ENCODE measurements at regions not wholly inside any gene's neighbourhood (a gene's known extent, or its start where the extent isn't known, plus 50 kb on each side); places are given as distances from the start of the nearest gene placed in this dataset.

- no peak overlapping the region for H2AFZ ChIP-seq (ENCODE audit: low read length)
- H3K4me1 ChIP-seq (ENCODE audit: insufficient read depth, low read length, poor library complexity, severe bottlenecking): no peaks in the 10 kb centered on the region
- no peak overlapping the region for H3K4me2 ChIP-seq (ENCODE audit: low read length)
- no peaks in the 10 kb centered on the region for H3K79me2 ChIP-seq (ENCODE audit: insufficient read depth, low read depth, low read length)
- no peak for DNase-seq (ENCODE audit: low spot score)
- no peak overlapping the region for H3K27ac ChIP-seq (ENCODE audit: low read depth, low read length, poor library complexity, severe bottlenecking)
- no peaks in the 10 kb centered on the region for H3K36me3 ChIP-seq (ENCODE audit: insufficient read depth, low read length)
- intact Hi-C loops (cut with micrococcal nuclease; ENCODE audit: unreplicated experiment): no loop called here
- H4K20me1 ChIP-seq (ENCODE audit: insufficient read depth, low read length): no peaks in the 10 kb centered on the region
- CTCF ChIA-PET (ENCODE audit: unreplicated experiment): no interaction called here
- TF ChIP-seq EZH2phosphoT487 (IDR thresholded peaks at IDR 0.05; ENCODE audit: borderline replicate concordance, low read depth, low read length): no peak
- no peak for TF ChIP-seq CTCF (conservative IDR thresholded peaks at IDR 0.05; ENCODE audit: low read length)
- H3K9me3 ChIP-seq (ENCODE audit: low read length): no peaks in the 10 kb centered on the region
- H3K4me3 ChIP-seq (ENCODE audit: low read depth, low read length, poor library complexity, severe bottlenecking): no peak overlapping the region
- no TSS peak for BruUV-seq (replicated peaks)
- no peaks in the 10 kb centered on the region for H3K9me2 ChIP-seq (ENCODE audit: insufficient read depth, low read length)
- POLR2A ChIA-PET: interaction anchor here (0.7 kb wide), 2 partner anchors 191 to 265 kb away, joined by 3 to 4 read pairs; no protein-coding TSS in a partner anchor
These were observed 117.3 kb upstream of the PKN2 start for GRCh38 chr1:88566615-88567387.

- POLR2A ChIA-PET: no interaction called here
- no peaks in the 10 kb centered on the region for H3K9me2 ChIP-seq (ENCODE audit: insufficient read depth, low read length)
- no peaks in the 10 kb centered on the region for H3K36me3 ChIP-seq (ENCODE audit: insufficient read depth, low read length)
- no peak overlapping the region for H3K4me2 ChIP-seq (ENCODE audit: low read length)
- no peak overlapping the region for H3K27ac ChIP-seq (ENCODE audit: low read depth, low read length, poor library complexity, severe bottlenecking)
- intact Hi-C loops (cut with micrococcal nuclease; ENCODE audit: unreplicated experiment): no loop called here
- H2AFZ ChIP-seq (ENCODE audit: low read length): no peak overlapping the region
- CTCF ChIA-PET (ENCODE audit: unreplicated experiment): no interaction called here
- no peaks in the 10 kb centered on the region for H4K20me1 ChIP-seq (ENCODE audit: insufficient read depth, low read length)
- no peaks in the 10 kb centered on the region for H3K9me3 ChIP-seq (ENCODE audit: low read length)
- DNase-seq (ENCODE audit: low spot score): no peak
- H3K4me1 ChIP-seq (ENCODE audit: insufficient read depth, low read length, poor library complexity, severe bottlenecking): no peaks in the 10 kb centered on the region
- no peaks in the 10 kb centered on the region for H3K79me2 ChIP-seq (ENCODE audit: insufficient read depth, low read depth, low read length)
- no TSS peak for BruUV-seq (replicated peaks)
- no peak for TF ChIP-seq EZH2phosphoT487 (IDR thresholded peaks at IDR 0.05; ENCODE audit: borderline replicate concordance, low read depth, low read length)
- no peak for TF ChIP-seq CTCF (conservative IDR thresholded peaks at IDR 0.05; ENCODE audit: low read length)
- H3K4me3 ChIP-seq (ENCODE audit: low read depth, low read length, poor library complexity, severe bottlenecking): no peak overlapping the region
These were observed 112.6 kb upstream of the PKN2 start for GRCh38 chr1:88571506-88571905.

- H3K27ac ChIP-seq (ENCODE audit: low read depth, low read length, poor library complexity, severe bottlenecking): no peak overlapping the region
- H4K20me1 ChIP-seq (ENCODE audit: insufficient read depth, low read length): no peaks in the 10 kb centered on the region
- H3K4me2 ChIP-seq (ENCODE audit: low read length): no peak overlapping the region
- H3K36me3 ChIP-seq (ENCODE audit: insufficient read depth, low read length): no peaks in the 10 kb centered on the region
- no peaks in the 10 kb centered on the region for H3K79me2 ChIP-seq (ENCODE audit: insufficient read depth, low read depth, low read length)
- no peak for DNase-seq (ENCODE audit: low spot score)
- ChIA-PET CTCF (ENCODE audit: unreplicated experiment) (no interaction called here), POLR2A (no interaction called here)
- no peaks in the 10 kb centered on the region for H3K4me1 ChIP-seq (ENCODE audit: insufficient read depth, low read length, poor library complexity, severe bottlenecking)
- H3K4me3 ChIP-seq (ENCODE audit: low read depth, low read length, poor library complexity, severe bottlenecking): no peak overlapping the region
- no TSS peak for BruUV-seq (replicated peaks)
- no peaks in the 10 kb centered on the region for H3K9me3 ChIP-seq (ENCODE audit: low read length)
- H2AFZ ChIP-seq (ENCODE audit: low read length): no peak overlapping the region
- intact Hi-C loops (cut with micrococcal nuclease; ENCODE audit: unreplicated experiment): no loop called here
- no peak for TF ChIP-seq EZH2phosphoT487 (IDR thresholded peaks at IDR 0.05; ENCODE audit: borderline replicate concordance, low read depth, low read length)
- no peak for TF ChIP-seq CTCF (conservative IDR thresholded peaks at IDR 0.05; ENCODE audit: low read length)
- H3K9me2 ChIP-seq (ENCODE audit: insufficient read depth, low read length): no peaks in the 10 kb centered on the region
These were observed 104.5 kb upstream of the PKN2 start for GRCh38 chr1:88579598-88579997.

Measured in OCI-LY7 (cell line).